ENCODE measurements at regions not wholly inside any gene's neighbourhood (a gene's known extent, or its start where the extent isn't known, plus 50 kb on each side); places are given as distances from the start of the nearest gene placed in this dataset.

GRCh38 chr12:103128862-103129501, 171.5 kb downstream of the ASCL1 start:
- no peak for TF ChIP-seq ZNF274 (IDR thresholded peaks at IDR 0.05; ENCODE audit: low read depth, low read length)
- no peak for TF ChIP-seq YY1 (IDR thresholded peaks at IDR 0.05; ENCODE audit: insufficient read depth, insufficient read length)

Measured in NT2/D1 (cell line).